DND-41 (cell line): ENCODE measurements at regions not wholly inside any gene's neighbourhood (a gene's known extent, or its start where the extent isn't known, plus 50 kb on each side); places are given as distances from the start of the nearest gene placed in this dataset.
A peak's percentile ranks its signal among the peaks of the same experiment; 100 is the strongest.

Experiments
- ATAC-seq: fragments of 200-7000 bp; cut with Tn5 transposase; 3 replicates; pipeline ENCODE4 v1.9.1; 2021; ENCODE audit warnings: low read depth; ENCODE audit not compliant: insufficient read depth
- DNase-seq: peaks from one replicate; pipeline ENCODE4 v3.0.0-alpha.2; 2020
- H2AFZ ChIP-seq: 2 replicates; pipeline ENCODE4 v1.6.0; 2012; ENCODE audit warnings: low read depth, low read length
- H3K27ac ChIP-seq: 2 replicates; pipeline ENCODE4 v1.5.1; 2012; ENCODE audit warnings: low read length, inconsistent platforms
- H3K27me3 ChIP-seq: fragments of 200-600 bp; sonication (generic); 2 replicates; pipeline ENCODE4 v1.6.0; 2012; ENCODE audit warnings: low read length, mild to moderate bottlenecking, inconsistent platforms; ENCODE audit not compliant: insufficient read depth, poor library complexity
- H3K36me3 ChIP-seq: 2 replicates; pipeline ENCODE4 v1.5.1; 2012; ENCODE audit warnings: low read length, inconsistent platforms; ENCODE audit not compliant: insufficient read depth
- H3K4me1 ChIP-seq: 2 replicates; pipeline ENCODE4 v1.5.1; 2012; ENCODE audit warnings: mild to moderate bottlenecking, low read length; ENCODE audit not compliant: insufficient read depth
- H3K4me2 ChIP-seq: 2 replicates; pipeline ENCODE4 v1.6.0; 2012; ENCODE audit warnings: mild to moderate bottlenecking, moderate library complexity, low read length, inconsistent platforms; ENCODE audit not compliant: insufficient read depth
- H3K4me3 ChIP-seq, 2 experiments: fragments of 200-600 bp in 1 of 2; shearing (Covaris generic) in 1 of 2; 2 replicates each; pipeline ENCODE4 v1.5.1; 2012 to 2016; ENCODE audit warnings: inconsistent platforms in 2 of 2, low read length in 2 of 2, mild to moderate bottlenecking in 2 of 2, low read depth in 1 of 2, moderate library complexity in 1 of 2
- H3K79me2 ChIP-seq: 2 replicates; pipeline ENCODE4 v1.6.0; 2012; ENCODE audit warnings: low read length, inconsistent platforms; ENCODE audit not compliant: insufficient read depth
- H3K9ac ChIP-seq: 2 replicates; pipeline ENCODE4 v1.6.0; 2012; ENCODE audit warnings: low read depth, mild to moderate bottlenecking, inconsistent platforms, low read length, moderate library complexity
- H3K9me3 ChIP-seq: 2 replicates; pipeline ENCODE4 v1.5.1; 2012; ENCODE audit warnings: low read length, moderate library complexity, mild to moderate bottlenecking, inconsistent platforms; ENCODE audit not compliant: insufficient read depth, severe bottlenecking
- H4K20me1 ChIP-seq: 2 replicates; pipeline ENCODE4 v1.6.0; 2012; ENCODE audit warnings: low read length; ENCODE audit not compliant: insufficient read depth
- CTCF ChIP-seq: IDR thresholded peaks from 2 replicates; pipeline ENCODE4 v1.5.1; 2012; ENCODE audit warnings: borderline replicate concordance, low read length, moderate library complexity, mild to moderate bottlenecking; ENCODE audit not compliant: poor library complexity, severe bottlenecking; ENCODE audit errors: extremely low read depth
- EZH2 ChIP-seq: IDR thresholded peaks from 3 replicates; pipeline ENCODE4 v1.6.1; 2012; ENCODE audit warnings: borderline replicate concordance, low read depth, mild to moderate bottlenecking, moderate library complexity, low read length, inconsistent platforms; ENCODE audit not compliant: severe bottlenecking

- no peak for TF ChIP-seq CTCF
- TF ChIP-seq EZH2, result no peak
- no peak overlapping the region for H2AFZ ChIP-seq
- no peaks in the 10 kb centered on the region for H3K36me3 ChIP-seq
- no peaks in the 10 kb centered on the region for H3K79me2 ChIP-seq
- no peak overlapping the region for H3K4me3 ChIP-seq
- no peak overlapping the region for H3K27ac ChIP-seq
- peaks cover 24% of the 10 kb centered on the region for H3K27me3 ChIP-seq
- no peak overlapping the region for H3K9ac ChIP-seq
- no peaks in the 10 kb centered on the region for H3K9me3 ChIP-seq
- no peak for ATAC-seq
- H3K4me2 ChIP-seq, result no peak overlapping the region
- H3K4me1 ChIP-seq, result no peaks in the 10 kb centered on the region
- 0 out of 2 replicates have a peak, but pooled peaks cover 4% of the 10 kb centered on the region for H4K20me1 ChIP-seq
- no peak for DNase-seq
Measured at GRCh38 chr5:133869519-133870335, 98.7 kb downstream of the C5orf15 start.

GRCh38 chr5:133868946-133869518 is 99.4 kb downstream of the C5orf15 start:
- Histone ChIP-seq H3K4me2 (no peak overlapping the region), H2AFZ (no peak overlapping the region), H3K79me2 (no peaks in the 10 kb centered on the region), H4K20me1 (0 out of 2 replicates have a peak, but pooled peaks cover 4% of the 10 kb centered on the region), H3K36me3 (no peaks in the 10 kb centered on the region), H3K4me1 (no peaks in the 10 kb centered on the region), H3K27me3 (peaks cover 24% of the 10 kb centered on the region), H3K4me3 (no peak overlapping the region), H3K9ac (no peak overlapping the region), H3K9me3 (no peaks in the 10 kb centered on the region), H3K27ac (no peak overlapping the region)
- peak; percentile 72 for DNase-seq
- ATAC-seq, result peak; percentile 89
- peak; percentile 80 for TF ChIP-seq CTCF
- TF ChIP-seq EZH2, result no peak

- no peaks in the 10 kb centered on the region for H3K9me3 ChIP-seq
- H3K4me3 ChIP-seq, result no peak overlapping the region
- no peak overlapping the region for H2AFZ ChIP-seq
- H4K20me1 ChIP-seq, result 0 out of 2 replicates have a peak, but pooled peaks cover 4% of the 10 kb centered on the region
- DNase-seq (no peak), ATAC-seq (no peak)
- no peaks in the 10 kb centered on the region for H3K36me3 ChIP-seq
- no peaks in the 10 kb centered on the region for H3K4me1 ChIP-seq
- H3K9ac ChIP-seq, result no peak overlapping the region
- no peaks in the 10 kb centered on the region for H3K79me2 ChIP-seq
- peaks cover 19% of the 10 kb centered on the region for H3K27me3 ChIP-seq
- no peak overlapping the region for H3K4me2 ChIP-seq
- TF ChIP-seq EZH2 (no peak), CTCF (no peak)
- no peak overlapping the region for H3K27ac ChIP-seq
Measured at GRCh38 chr5:133867851-133868545, 100.4 kb downstream of the C5orf15 start.
